Left cardiac atrium (tissue), 4 donors: ENCODE measurements at regions not wholly inside any gene's neighbourhood (a gene's known extent, or its start where the extent isn't known, plus 50 kb on each side); places are given as distances from the start of the nearest gene placed in this dataset.
"Not testable (repeated sequence)": the region's sequence is repeated elsewhere in the genome, so short reads cannot be mapped to it uniquely, and the experiment has no call there.

Experiments
- ATAC-seq, 2 donors: fragments of 200-7000 bp; cut with Tn5 transposase; one replicate each; pipeline ENCODE4 v1.9.1; 2020; ENCODE audit warnings: mild to moderate bottlenecking in 2 of 2, moderate library complexity in 2 of 2
- DNase-seq: peaks from one replicate; pipeline ENCODE4 v3.0.0-alpha.2; 2020
- intact Hi-C, 2 donors: fragments of 100-400 bp; cut with DNase I; formaldehyde crosslinking; loops; one replicate each; pipeline versions ENCODE4 v1.14.1 to v1.15.1; 2022 to 2023
- donor health status: DM: no; HTN: yes; CAD: no.
- donor health status: DM: no; HTN: yes; CAD: no; lungs with severe emphysema.
- donor health status: DM: yes; HTN: yes; CAD: no.
- donor health status: Dilated cardiomyopathy.

GRCh38 chr13:58906329-58907007 is 1257.3 kb downstream of the DIAPH3 start:
- DNase-seq (no peak), ATAC-seq (peak; percentile 11 to 78)
- intact Hi-C loops, result no loop called here

DNA sequence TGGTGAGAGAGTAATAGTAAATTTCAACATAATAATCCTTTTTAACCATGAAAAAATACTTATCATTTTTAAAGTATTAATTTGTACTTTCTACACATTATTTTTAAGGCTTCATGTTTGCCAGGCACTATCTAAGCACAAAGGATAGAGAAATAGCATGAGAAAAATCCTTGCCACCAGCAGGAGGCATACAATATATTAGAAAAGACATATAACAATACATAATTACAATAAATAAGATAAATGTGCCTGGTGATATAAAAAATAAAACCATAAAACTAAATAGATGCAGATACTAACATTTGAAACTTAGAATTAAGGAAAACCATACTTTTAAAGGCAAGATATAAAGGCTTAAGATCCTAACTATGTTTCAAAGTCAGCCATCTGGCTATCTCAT is 1256.4 kb downstream of the DIAPH3 start:
- intact Hi-C loops, result no loop called here
- DNase-seq, result no peak
- no peak for ATAC-seq

DNA sequence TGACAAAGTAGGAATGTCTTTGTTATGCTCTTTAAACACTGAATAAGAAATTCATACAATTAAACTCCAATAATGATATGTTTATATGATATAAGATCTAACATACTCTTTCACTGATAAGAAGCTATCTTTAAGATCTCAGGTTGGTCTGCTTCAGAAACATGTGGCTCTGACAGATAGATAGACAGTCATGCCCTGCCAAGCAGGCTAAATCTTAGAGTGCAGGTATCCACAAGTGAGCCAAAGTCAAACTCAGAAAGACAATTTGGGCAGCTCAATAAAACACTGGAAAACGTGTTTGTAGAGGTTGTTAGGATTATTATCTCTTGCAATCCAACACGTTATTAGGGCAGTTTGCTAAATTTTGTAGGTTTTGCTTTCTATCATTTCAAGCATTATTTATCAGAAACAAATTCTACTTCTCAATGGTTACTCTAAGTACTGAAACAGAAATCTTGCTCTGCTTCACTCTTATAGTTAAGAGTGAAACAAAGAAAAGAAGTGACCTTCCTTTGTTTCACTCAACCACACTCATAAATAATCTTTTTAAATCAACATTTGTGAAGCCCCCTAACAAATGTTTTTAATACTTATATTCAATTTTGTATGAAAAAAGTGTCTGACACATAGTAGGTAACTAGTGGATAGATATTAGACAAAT is 1255.6 kb downstream of the DIAPH3 start:
- DNase-seq (no peak), ATAC-seq (no peak)
- intact Hi-C loops, result no loop called here

GRCh38 chr13:58919551-58919950 is 1244.2 kb downstream of the DIAPH3 start:
- intact Hi-C loops, result no loop called here
- ATAC-seq (no peak), DNase-seq (no peak)

GRCh38 chr13:58921129-58921528 is 1242.6 kb downstream of the DIAPH3 start:
- intact Hi-C loops, result no loop called here
- DNase-seq (no peak), ATAC-seq (no peak)

GRCh38 chr13:58926858-58927257 is 1236.9 kb downstream of the DIAPH3 start:
- ATAC-seq, result no peak
- no peak for DNase-seq
- intact Hi-C loops, result no loop called here

- intact Hi-C loops, result no loop called here
- ATAC-seq, result no peak
- no peak for DNase-seq
Measured at GRCh38 chr13:58933475-58933874, 1230.3 kb downstream of the DIAPH3 start.

GRCh38 chr13:58935689-58936088 is 1228.0 kb downstream of the DIAPH3 start:
- intact Hi-C loops, result no loop called here
- no peak for DNase-seq
- ATAC-seq, result no peak

- intact Hi-C loops, result no loop called here
- DNase-seq, result no peak
- ATAC-seq, result no peak
Measured at GRCh38 chr13:58946274-58946673, 1217.5 kb downstream of the DIAPH3 start.

GRCh38 chr13:58949646-58950045 is 1214.1 kb downstream of the DIAPH3 start:
- DNase-seq (no peak), ATAC-seq (no peak)
- intact Hi-C loops, result no loop called here

GRCh38 chr13:58950911-58951310 is 1212.8 kb downstream of the DIAPH3 start:
- DNase-seq (no peak), ATAC-seq (no peak)
- intact Hi-C loops, result no loop called here

- intact Hi-C loops, result no loop called here
- DNase-seq, result no peak
- ATAC-seq, result no peak
Measured at GRCh38 chr13:58953638-58954037, 1210.1 kb downstream of the DIAPH3 start.

- DNase-seq (no peak), ATAC-seq (no peak)
- intact Hi-C loops, result no loop called here
Measured at GRCh38 chr13:58955546-58956385, 1208.0 kb downstream of the DIAPH3 start.

DNA sequence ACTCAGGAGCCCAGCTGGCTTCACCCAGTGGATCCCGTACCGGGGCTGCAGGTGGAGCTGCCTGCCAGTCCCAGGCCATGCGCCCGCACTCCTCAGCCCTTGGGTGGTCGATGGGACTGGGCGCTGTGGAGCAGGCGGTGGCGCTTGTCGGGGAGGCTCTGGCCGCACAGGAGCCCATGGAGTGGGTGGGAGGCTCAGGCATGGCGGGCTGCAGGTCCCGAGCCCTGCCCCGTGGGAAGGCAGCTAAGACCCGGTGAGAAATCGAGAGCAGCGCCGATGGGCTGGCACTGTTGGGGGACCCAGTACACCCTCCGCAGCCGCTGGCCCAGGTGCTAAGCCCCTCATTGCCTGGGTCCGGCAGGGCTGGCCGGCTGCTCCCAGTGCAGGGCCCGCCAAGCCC is 1205.6 kb downstream of the DIAPH3 start:
- DNase-seq, ATAC-seq, intact Hi-C loops: not testable (repeated sequence)

- ATAC-seq (no peak), DNase-seq (no peak)
- intact Hi-C loops, result loop anchor here in 1 of 2 donors (5.0 to 10.0 kb wide), 2 partner anchors 1036 to 1334 kb away; no protein-coding TSS in a partner anchor
Measured at GRCh38 chr13:58960888-58961287, 1202.8 kb downstream of the DIAPH3 start.

GRCh38 chr13:58963321-58963720 is 1200.4 kb downstream of the DIAPH3 start:
- DNase-seq (no peak), ATAC-seq (no peak)
- intact Hi-C loops, result loop anchor here in 1 of 2 donors (5.0 to 10.0 kb wide), 2 partner anchors 1039 to 1336 kb away; no protein-coding TSS in a partner anchor

- ATAC-seq (no peak), DNase-seq (no peak)
- intact Hi-C loops, result loop anchor here in 1 of 2 donors (5.0 to 10.0 kb wide), 2 partner anchors 1039 to 1337 kb away; no protein-coding TSS in a partner anchor
Measured at GRCh38 chr13:58964048-58964447, 1199.7 kb downstream of the DIAPH3 start.

DNA sequence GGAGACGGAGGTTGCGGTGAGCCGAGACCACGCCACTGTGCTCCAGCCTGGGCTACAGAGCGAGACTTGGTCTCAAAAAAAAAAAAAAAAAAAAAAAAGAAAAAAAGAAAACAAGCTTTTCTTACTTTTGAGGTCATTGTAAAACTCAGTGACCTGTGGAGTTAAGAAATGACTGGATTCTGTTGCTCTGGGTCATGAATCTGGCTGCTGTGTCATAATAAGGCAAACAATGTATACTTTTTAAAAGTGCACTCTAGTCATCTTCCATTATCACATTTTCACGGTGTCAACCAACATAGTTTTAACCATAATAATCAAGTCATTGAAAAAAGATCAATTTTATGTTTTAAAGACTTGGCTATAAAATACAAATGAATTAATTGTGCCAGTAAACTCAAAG is 1186.6 kb downstream of the DIAPH3 start:
- DNase-seq (no peak), ATAC-seq (no peak)
- intact Hi-C loops, result no loop called here

DNA sequence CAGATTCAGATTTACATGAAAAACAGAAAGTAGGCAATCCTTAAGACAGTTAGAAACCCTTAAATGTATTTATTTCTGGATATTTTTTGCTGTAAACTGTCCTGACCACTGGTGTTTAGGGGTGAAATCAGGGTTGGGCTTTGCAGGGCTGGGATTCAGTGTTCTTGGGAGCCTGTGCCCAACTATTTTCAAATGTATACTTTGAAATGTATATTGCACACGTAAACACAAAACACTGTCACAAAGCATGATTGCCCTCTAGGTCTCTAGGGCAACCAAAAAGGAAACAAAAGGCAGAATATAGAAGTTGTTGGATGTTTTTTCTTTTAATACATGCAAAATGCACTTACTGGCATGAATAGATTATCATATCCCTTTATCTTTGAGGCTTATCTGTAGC is 1185.4 kb downstream of the DIAPH3 start:
- intact Hi-C loops, result no loop called here
- DNase-seq (no peak), ATAC-seq (no peak)

DNA sequence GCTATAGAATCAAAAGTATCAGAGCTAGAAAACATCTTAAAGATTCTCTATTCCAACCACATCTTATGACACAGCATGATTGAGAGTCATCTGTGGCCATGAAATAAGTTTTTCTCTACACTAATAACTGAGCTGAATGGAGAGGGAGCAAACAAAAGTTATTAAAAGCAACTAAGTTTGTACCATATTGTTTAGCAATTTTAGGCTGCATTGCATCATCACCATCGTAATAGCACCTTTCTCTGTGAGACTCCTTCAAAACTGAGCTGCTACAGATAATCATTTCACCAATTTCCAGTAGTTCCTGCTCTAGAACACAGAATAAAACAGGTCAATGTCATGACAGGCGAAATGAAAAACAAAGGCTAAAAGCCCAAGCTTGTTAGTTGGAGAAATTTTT is 1183.9 kb downstream of the DIAPH3 start:
- intact Hi-C loops, result no loop called here
- ATAC-seq (no peak), DNase-seq (no peak)
